Vagina (tissue), 2 donors: ENCODE measurements at regions not wholly inside any gene's neighbourhood (a gene's known extent, or its start where the extent isn't known, plus 50 kb on each side); places are given as distances from the start of the nearest gene placed in this dataset.
"Not testable (repeated sequence)": the region's sequence is repeated elsewhere in the genome, so short reads cannot be mapped to it uniquely, and the experiment has no call there.

Source experiments
- DNase-seq, 2 donors: peaks; one replicate each; pipeline ENCODE4 v3.0.0-alpha.2; 2017; ENCODE audit errors: extremely low spot score in 2 of 2
- H3K27ac ChIP-seq: fragments of 200-600 bp; sonication (generic); one replicate; pipeline ENCODE4 v1.5.1; 2019
- H3K27me3 ChIP-seq: fragments of 200-600 bp; sonication (generic); one replicate; pipeline ENCODE4 v1.5.1; 2019
- H3K36me3 ChIP-seq, 2 donors: fragments of 200-600 bp; sonication (generic); one replicate each; pipeline ENCODE4 v1.5.1; 2017 to 2019
- H3K4me1 ChIP-seq: fragments of 200-600 bp; sonication (generic); one replicate; pipeline ENCODE4 v1.5.1; 2019
- H3K4me3 ChIP-seq, 2 donors: fragments of 200-600 bp; sonication (generic); 1 replicate in 1 of 2; 2 replicates in 1 of 2; pipeline ENCODE4 v1.5.1; 2016 to 2019
- H3K9me3 ChIP-seq: fragments of 200-600 bp; sonication (generic); one replicate; pipeline ENCODE4 v1.5.1; 2019
- CTCF ChIP-seq, 3 experiments: fragments of 450-650 bp in 2 of 3; fragments of 200-600 bp in 1 of 3; sonication (generic) in 1 of 3; IDR thresholded peaks; one replicate each; pipeline ENCODE4 v1.5.1; 2017 to 2019; ENCODE audit warnings: antibody characterized with exemption in 3 of 3, mild to moderate bottlenecking in 2 of 3, moderate library complexity in 2 of 3
- POLR2A ChIP-seq, 2 donors: fragments of 450-650 bp; IDR thresholded peaks; one replicate each; pipeline ENCODE4 v1.6.1; 2017; ENCODE audit warnings: antibody characterized with exemption in 2 of 2, mild to moderate bottlenecking in 2 of 2, moderate library complexity in 2 of 2
- POLR2AphosphoS5 ChIP-seq, 2 donors: sonication (generic); formaldehyde crosslinking; IDR thresholded peaks; one replicate each; pipeline ENCODE4 v1.9.0; 2017; ENCODE audit warnings: antibody characterized with exemption in 2 of 2, mild to moderate bottlenecking in 2 of 2, low read depth in 1 of 2; ENCODE audit not compliant: insufficient read depth in 1 of 2
- intact Hi-C: fragments of 100-400 bp; cut with DNase I; formaldehyde crosslinking; loops from one replicate; pipeline ENCODE4 v1.15.1; 2023

- DNase-seq = no peak
- H3K9me3 ChIP-seq = no peaks in the 10 kb centered on the region
- H3K27ac ChIP-seq = no peak overlapping the region
- H3K4me1 ChIP-seq = no peaks in the 10 kb centered on the region
- H3K4me3 ChIP-seq = no peak overlapping the region
- H3K27me3 ChIP-seq = no peaks in the 10 kb centered on the region
- TF ChIP-seq POLR2A (IDR thresholded peaks at IDR 0.05) (no peak), POLR2AphosphoS5 (IDR thresholded peaks at IDR 0.05; ENCODE audit: insufficient read depth in 1 of 2, low read depth in 1 of 2) (no peak), CTCF (IDR thresholded peaks at IDR 0.05) (no peak)
- H3K36me3 ChIP-seq = no peaks in the 10 kb centered on the region
- intact Hi-C loops = no loop called here
These were observed 60.0 kb downstream of the DMAC1 start for GRCh38 chr9:7739595-7739994.

- Histone ChIP-seq H3K36me3 (no peaks in the 10 kb centered on the region), H3K4me1 (no peaks in the 10 kb centered on the region), H3K27me3 (no peaks in the 10 kb centered on the region), H3K4me3 (no peak overlapping the region), H3K9me3 (no peaks in the 10 kb centered on the region), H3K27ac (no peak overlapping the region)
- DNase-seq = no peak
- TF ChIP-seq CTCF (IDR thresholded peaks at IDR 0.05) (no peak), POLR2A (IDR thresholded peaks at IDR 0.05) (no peak), POLR2AphosphoS5 (IDR thresholded peaks at IDR 0.05; ENCODE audit: insufficient read depth in 1 of 2, low read depth in 1 of 2) (no peak)
- intact Hi-C loops = no loop called here
These were observed 64.3 kb downstream of the DMAC1 start for GRCh38 chr9:7735311-7735710.

GRCh38 chr9:7730164-7730445, 69.5 kb downstream of the DMAC1 start:
- Histone ChIP-seq H3K4me3 (no peak overlapping the region), H3K36me3 (no peaks in the 10 kb centered on the region), H3K4me1 (no peaks in the 10 kb centered on the region), H3K27me3 (no peaks in the 10 kb centered on the region), H3K27ac (no peak overlapping the region), H3K9me3 (no peaks in the 10 kb centered on the region)
- intact Hi-C loops = no loop called here
- no peak for DNase-seq
- no peak for TF ChIP-seq POLR2AphosphoS5 (IDR thresholded peaks at IDR 0.05; ENCODE audit: insufficient read depth in 1 of 2, low read depth in 1 of 2)
- no peak for TF ChIP-seq POLR2A (IDR thresholded peaks at IDR 0.05)
- TF ChIP-seq CTCF (IDR thresholded peaks at IDR 0.05) = no peak

GRCh38 chr9:7729371-7730163, 70.0 kb downstream of the DMAC1 start:
- TF ChIP-seq POLR2A (IDR thresholded peaks at IDR 0.05) = no peak
- TF ChIP-seq CTCF (IDR thresholded peaks at IDR 0.05) = no peak
- no peak for TF ChIP-seq POLR2AphosphoS5 (IDR thresholded peaks at IDR 0.05; ENCODE audit: insufficient read depth in 1 of 2, low read depth in 1 of 2)
- Histone ChIP-seq H3K36me3 (no peaks in the 10 kb centered on the region), H3K9me3 (no peaks in the 10 kb centered on the region), H3K4me3 (no peak overlapping the region), H3K27ac (no peak overlapping the region), H3K4me1 (no peaks in the 10 kb centered on the region), H3K27me3 (no peaks in the 10 kb centered on the region)
- intact Hi-C loops = no loop called here
- no peak for DNase-seq

GRCh38 chr9:7721291-7721690, 78.3 kb downstream of the DMAC1 start:
- intact Hi-C loops = no loop called here
- H3K27me3 ChIP-seq = no peaks in the 10 kb centered on the region
- no peak overlapping the region for H3K4me3 ChIP-seq
- H3K4me1 ChIP-seq = no peaks in the 10 kb centered on the region
- no peak overlapping the region for H3K27ac ChIP-seq
- no peaks in the 10 kb centered on the region for H3K9me3 ChIP-seq
- no peaks in the 10 kb centered on the region for H3K36me3 ChIP-seq
- no peak for DNase-seq
- TF ChIP-seq POLR2AphosphoS5 (IDR thresholded peaks at IDR 0.05; ENCODE audit: insufficient read depth in 1 of 2, low read depth in 1 of 2) = no peak
- TF ChIP-seq POLR2A (IDR thresholded peaks at IDR 0.05) = no peak
- TF ChIP-seq CTCF (IDR thresholded peaks at IDR 0.05) = no peak

GRCh38 chr9:7713088-7713487, 86.5 kb downstream of the DMAC1 start:
- H3K27ac ChIP-seq, H3K27me3 ChIP-seq, intact Hi-C loops, H3K9me3 ChIP-seq, H3K4me3 ChIP-seq, H3K36me3 ChIP-seq, H3K4me1 ChIP-seq, DNase-seq: not testable (repeated sequence)
